GM18498 (cell line): ENCODE measurements at regions not wholly inside any gene's neighbourhood (a gene's known extent, or its start where the extent isn't known, plus 50 kb on each side); places are given as distances from the start of the nearest gene placed in this dataset.

Source experiments
- ATAC-seq: cut with Tn5 transposase; IDR thresholded peaks from one replicate; pipeline ENCODE4 v1.9.1; 2021; ENCODE audit warnings: mild to moderate bottlenecking, moderate library complexity; ENCODE audit not compliant: unreplicated experiment

DNA sequence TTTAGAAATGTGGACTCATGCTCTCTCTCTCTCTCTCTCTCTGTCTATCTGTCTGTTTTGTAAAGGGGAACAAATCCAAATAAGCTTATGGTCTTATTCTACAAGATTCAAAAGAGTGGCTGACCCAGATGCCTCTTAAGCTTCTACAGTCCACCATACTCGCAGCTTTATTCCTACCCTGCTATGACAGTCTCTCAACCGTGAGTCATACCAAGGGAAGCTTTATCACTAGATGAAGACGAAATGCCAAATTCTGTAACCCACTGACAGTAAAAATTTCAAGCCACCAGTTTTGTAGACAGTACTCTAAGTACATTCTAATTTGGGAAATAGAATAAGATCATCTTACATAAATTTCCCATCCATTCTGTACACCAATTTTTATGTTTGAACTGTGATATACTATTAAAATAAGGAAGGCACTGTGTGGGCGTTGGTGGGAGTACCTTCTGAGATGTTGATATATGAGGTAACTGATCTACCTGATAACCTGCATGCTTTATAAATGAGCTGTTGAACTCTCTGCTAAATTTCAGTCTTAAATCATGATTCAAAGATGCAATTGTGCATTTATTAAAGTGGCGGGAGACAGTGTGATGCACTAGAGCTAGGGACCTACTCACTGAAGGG, 153.2 kb downstream of the KLF6 start:
- no peak for ATAC-seq

- ATAC-seq: no peak
Measured at GRCh38 chr10:3631291-3631690, 153.7 kb downstream of the KLF6 start.

DNA sequence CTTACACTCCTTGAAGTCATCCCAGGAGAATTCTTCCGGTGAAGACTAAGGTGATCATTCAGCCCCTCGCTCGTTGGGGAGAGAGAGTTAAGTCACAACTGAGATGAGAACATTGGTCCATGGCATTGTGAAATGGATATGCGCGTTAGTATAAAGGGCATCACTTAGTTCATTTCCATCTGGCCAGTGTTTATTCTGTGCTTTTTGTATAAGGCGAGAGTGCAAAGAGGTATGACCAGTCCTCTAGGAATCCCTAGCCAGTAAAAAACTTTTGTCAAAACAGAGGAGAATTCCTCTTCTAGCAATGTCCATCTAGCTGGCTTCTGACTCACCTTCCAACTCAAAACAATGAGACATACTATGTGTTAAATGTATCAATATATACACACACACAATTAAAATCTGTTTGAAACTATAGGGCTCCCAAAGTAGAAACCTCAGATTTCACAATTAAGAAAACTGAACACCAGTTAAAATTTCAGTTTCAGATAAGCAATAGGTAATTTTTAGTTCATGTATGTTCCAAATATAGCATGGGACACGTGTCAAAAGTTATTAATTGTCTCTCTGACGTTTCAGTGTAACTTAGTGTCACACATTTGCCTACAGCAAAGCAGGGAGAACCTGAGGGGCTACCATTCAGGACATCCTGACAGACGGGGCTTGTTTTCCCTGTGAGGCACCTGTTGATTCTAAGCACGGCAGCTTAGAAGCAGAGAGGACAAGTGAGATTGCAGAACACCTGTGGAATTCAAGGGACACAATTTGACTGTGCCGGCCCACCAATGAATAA, 158.9 kb downstream of the KLF6 start:
- peak; percentile 68 for ATAC-seq

GRCh38 chr10:3624367-3624766, 160.6 kb downstream of the KLF6 start:
- ATAC-seq: no peak

DNA sequence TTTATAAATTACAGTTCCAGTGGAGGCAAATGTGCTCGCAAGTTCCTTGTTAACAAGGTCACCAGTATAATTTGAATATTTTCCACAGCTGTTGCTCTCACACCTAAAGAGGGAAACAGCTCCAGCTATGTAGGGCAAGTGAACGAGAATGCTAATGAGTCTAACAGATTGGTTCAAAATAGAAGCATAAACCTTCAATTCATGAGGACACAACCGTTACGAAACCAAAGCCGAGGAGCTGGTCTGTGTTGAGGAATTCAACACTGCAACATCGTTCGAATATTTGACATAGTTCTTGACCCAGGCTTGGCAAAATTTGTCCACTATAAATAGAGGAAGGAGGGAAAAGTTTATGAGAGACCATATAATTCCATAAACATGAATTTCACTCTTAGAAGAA, 161.3 kb downstream of the KLF6 start:
- peak; percentile 67 for ATAC-seq

- peak; percentile 41 for ATAC-seq
Measured at GRCh38 chr10:3622845-3623621, 162.0 kb downstream of the KLF6 start.

DNA sequence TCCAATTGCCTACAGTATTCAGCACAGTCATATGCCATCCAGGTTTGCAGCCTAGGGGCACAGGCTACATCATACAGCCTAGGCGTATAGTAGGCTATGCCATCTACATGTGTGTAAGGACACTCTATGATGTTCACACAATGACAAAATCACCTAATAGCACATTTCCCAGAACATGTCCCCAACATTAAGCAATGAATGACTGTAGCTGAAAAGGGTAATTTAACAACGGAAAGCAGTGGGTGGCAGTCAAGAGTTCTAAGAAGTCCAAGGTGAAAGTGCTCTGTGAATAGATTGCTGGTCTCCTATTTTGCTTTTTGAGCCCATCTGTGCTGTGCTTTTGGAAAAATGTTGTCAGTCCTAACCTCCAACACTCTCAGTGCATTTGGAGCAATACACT, 162.6 kb downstream of the KLF6 start:
- ATAC-seq: no peak

- ATAC-seq: no peak
Measured at GRCh38 chr10:3620818-3621217, 164.2 kb downstream of the KLF6 start.

- ATAC-seq: no peak
Measured at GRCh38 chr10:3619241-3619640, 165.8 kb downstream of the KLF6 start.

DNA sequence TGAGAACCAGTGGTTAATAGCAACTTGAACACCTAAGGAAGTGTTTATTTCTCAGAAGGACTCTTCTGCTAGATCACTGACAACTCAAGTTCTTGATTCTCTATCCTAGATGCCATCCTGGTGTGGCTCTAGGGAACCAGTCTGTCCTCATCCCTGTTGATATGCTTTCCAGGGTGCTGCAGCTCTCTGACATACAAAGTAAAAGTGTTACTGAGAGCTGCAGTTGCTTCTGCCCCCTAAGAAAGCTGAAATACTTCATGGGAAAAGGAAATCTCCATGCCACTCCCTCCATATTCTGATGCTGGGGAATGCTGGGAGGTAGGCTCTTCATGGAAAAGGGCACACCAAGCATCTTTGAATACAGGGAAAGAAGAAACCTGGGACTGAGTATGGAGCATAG, 168.1 kb downstream of the KLF6 start:
- ATAC-seq: no peak

DNA sequence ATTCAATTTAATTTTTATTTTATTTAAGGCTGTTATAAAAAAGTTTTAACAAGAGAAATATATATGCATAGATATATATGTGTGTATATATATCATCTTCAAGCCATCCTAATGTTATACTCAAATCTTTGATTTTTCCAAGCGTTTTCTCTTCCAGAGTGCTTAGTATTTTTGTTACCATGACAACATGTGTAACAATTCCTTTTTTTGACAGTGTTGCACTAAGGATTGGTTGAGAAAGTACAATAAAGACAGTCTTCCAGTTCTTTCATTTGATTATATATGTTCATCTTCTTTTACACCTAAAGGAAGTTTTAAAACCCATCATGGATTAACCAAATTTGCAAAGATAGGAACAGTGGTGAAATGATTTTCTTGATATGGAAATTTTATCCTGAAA, 171.7 kb downstream of the KLF6 start:
- ATAC-seq: no peak

DNA sequence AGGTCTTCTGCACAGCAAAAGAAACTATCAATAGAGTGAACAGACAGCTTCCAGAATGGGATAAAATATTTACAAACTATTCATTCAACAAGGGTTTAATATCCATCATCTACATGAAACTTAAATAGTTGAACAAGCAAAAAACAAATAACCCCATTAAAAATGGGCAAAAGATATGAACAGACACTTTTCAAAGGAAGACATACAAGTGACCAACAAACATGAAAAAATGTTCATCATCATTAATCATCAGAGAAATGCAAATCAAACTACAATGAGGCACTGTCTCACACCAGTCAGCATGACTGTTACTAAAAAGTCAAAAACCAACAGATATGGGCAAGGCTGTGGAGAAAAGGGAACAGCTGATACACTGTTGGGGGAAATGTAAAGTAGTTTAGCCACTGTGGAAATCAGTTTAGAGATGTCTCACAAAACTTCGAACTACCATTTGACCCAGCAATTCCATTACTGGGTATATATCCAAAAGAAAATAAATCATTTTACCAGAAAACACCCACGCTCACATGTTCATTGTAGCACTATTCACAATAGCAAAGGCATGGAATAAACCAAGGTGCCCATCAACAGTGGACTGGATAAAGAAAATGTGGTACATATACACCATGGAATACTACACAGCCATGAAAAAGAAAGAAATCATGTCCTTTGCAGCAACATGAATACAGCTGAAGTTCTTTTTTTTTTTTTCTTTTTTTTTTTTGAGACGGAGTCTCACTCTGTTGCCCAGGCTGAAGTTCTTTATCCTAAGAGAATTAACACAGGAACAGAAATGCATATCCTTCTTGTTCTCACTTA, 172.6 kb downstream of the KLF6 start:
- ATAC-seq: no peak

- no peak for ATAC-seq
Measured at GRCh38 chr10:3606309-3606708, 178.7 kb downstream of the KLF6 start.

DNA sequence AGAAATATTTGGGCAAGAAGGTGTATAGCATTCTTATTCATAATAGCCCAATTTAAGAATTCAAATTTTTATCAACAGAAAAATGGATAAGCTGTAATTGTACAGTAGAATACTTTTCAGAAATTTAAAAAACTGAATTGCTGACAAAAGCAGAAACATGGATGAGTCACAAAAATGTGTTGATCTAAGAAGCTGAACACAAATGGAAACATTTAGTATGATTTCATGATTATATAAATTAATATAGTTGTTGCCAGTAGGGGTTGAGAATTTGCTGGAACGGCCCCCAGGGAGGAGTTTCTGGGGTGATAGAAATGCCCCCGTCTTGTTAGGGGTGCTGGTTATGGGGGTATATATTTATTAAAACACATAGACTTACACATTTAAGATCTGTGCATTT, 179.1 kb downstream of the KLF6 start:
- no peak for ATAC-seq

GRCh38 chr10:3595736-3596135, 189.3 kb downstream of the KLF6 start:
- no peak for ATAC-seq

DNA sequence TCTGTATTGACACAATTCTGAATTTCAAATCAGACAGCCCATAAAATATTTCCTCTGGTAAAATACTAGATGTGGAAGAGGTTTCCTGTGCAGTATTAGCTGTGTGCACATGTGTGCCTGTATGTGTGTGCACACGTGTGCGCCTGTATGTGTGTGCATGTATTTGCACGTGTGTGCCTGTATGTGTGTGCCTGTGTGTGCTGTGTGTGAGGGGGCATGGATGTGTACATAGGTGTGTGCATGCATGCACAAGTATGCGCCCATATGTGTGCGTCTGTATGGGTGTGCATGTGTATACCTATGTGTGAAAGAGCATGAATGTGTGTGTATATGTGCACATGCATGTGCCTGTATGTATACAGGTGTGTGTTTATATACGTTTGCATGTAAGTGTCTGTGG, 191.4 kb downstream of the KLF6 start:
- no peak for ATAC-seq

- no peak for ATAC-seq
Measured at GRCh38 chr10:3592424-3592823, 192.6 kb downstream of the KLF6 start.

GRCh38 chr10:3588816-3589215, 196.2 kb downstream of the KLF6 start:
- no peak for ATAC-seq

GRCh38 chr10:3588346-3588745, 196.7 kb downstream of the KLF6 start:
- ATAC-seq: no peak

- ATAC-seq: no peak
Measured at GRCh38 chr10:3584926-3585784, 199.9 kb downstream of the KLF6 start.
